Stimulated activated CD8-positive, alpha-beta memory T cell treated with anti-CD3 and anti-CD28 coated beads, Interleukin-4, amount 100 ng/mL, for 48 hours (primary cell): ENCODE measurements at regions not wholly inside any gene's neighbourhood (a gene's known extent, or its start where the extent isn't known, plus 50 kb on each side); places are given as distances from the start of the nearest gene placed in this dataset.
"Not testable (repeated sequence)": the region's sequence is repeated elsewhere in the genome, so short reads cannot be mapped to it uniquely, and the experiment has no call there.

ENCODE experiments used
- DNase-seq: peaks from one replicate; pipeline ENCODE4 v3.0.0-alpha.2; 2020

DNA sequence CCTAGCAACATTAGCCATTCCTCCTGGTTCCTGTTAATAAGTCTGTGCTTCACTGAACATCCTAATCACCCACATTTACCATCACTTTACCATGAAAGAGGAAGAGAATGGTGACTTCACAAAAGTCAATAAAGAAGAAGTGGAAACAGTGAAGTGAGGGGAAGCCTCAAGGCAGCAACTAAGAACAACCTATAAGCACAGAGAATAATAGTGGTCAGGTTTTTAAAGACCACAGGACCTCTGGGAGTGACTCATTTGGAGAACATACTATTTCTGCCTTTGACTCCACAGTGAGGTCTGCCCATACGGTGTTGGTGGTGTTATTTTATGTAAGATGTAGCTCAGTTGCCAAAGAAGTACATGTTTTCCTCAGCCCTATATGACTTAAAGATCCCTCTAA is 86.0 kb upstream of the TET2 start:
- peak; percentile 30 for DNase-seq

DNA sequence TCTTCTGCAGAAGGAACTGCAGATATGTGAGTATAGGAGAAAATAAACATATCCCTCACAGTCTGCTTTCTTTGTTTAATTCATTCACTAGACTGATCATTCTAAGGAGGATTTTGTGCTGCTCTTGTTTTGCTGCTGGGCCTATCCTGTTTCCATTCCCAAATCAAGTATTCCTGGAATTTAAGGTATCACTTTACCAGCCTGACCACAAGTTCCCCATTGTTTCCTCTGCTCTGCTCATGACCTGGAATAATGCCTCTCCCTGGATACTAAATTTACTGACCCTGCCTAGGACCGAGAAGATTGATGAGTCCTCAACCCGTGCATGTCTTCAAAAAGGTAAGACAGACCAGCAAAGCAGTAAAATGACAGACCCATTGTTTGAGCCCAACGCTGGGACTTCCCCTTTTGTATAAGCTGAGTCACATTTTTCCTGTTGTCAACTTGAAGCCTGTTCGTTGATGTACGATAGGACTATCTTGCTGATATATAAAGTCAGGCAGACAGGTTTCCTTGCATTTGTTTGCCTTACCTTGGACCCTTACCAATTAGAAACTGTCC is 85.5 kb upstream of the TET2 start:
- peak; percentile 44 for DNase-seq

DNA sequence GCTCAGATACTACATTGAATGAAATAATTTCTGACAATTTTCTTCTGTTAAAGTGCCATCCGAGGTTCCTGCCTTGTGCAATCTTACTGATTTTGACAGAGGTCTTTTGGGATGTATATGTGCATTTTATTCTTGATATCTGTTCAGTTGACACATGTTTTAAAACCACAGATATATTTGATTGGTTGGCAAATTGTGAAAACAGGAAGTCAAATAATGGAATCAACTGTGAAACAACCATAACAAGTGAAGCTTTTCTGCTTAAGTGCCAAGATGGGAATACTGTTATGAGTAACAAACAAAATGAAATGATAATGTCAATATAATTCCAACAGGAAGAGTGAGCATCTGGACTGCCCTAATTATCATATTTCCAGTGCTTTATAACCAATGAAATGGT is 84.9 kb upstream of the TET2 start:
- DNase-seq: no peak

DNA sequence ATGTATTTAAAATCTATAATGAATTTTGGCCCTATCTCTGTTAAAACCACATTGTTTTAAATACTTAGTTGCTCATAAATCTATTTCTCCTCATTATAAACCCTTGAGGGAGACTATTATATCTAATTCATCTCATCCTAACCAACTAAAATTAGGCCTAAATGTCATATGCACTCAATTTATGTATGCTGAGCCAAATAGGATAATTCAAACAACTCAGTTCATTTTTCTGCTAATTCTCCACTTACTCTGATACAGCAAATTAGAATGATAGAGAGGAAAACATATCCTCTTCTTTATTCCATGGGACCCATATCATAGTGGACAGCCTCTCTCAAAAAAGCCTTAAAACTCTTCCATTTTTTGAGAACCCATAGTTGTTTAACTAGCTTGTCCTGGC is 80.3 kb upstream of the TET2 start:
- no peak for DNase-seq

DNA sequence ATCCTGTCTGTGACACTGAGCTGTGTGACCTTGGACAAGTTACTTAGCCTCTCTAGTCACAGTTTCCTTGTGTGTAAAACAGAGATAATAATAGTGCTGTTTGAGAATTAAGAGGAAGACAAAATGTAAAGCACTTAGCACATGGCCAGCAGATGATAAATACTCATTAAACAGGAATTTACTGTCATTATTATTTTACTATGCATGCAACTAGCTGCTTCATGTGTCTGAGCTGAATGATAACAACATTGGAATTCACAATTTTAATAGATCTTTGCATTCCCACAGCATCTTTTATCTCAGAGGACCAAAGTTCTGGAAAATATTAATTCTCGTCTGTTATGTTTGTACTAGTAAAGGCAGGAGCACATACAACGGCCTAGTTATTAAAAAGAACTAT is 79.2 kb upstream of the TET2 start:
- no peak for DNase-seq

DNA sequence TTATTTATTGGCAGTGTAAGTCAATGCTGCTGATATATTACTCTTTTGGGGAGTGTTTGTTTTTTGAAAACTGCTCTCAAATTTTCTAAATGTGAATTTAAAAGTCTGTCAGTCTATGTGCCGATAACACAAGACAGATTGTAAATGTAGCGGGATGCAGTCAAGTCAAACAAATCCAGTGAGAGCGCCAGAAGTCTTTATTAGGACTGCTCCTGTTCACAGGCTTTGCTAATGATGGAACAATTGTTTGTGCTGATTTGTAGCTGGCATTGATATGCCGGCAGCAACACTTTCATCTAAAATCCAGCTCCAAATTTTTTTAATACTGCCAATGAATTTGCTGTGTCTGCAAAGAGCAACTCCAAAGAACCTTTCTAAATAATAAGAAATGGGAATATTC is 78.7 kb upstream of the TET2 start:
- DNase-seq: no peak

DNA sequence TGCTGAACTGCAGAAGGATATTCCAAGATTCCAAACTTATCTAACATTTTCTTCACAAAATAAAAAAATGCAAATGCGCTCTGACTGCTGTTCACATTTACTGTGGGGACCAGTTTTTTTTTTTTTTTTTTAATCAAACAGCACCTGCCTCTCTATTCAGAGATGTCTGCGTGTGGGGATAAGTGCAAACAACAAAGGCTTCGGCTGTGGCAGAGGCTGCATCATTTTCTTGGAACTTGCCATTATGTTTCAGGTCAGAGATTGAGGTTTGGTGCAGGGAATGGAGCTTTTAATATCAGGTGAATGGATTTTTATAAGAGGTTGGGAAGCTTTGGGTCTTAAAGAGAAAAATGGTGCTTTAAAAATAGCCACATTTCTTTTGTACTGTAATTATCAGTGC is 78.2 kb upstream of the TET2 start:
- no peak for DNase-seq

DNA sequence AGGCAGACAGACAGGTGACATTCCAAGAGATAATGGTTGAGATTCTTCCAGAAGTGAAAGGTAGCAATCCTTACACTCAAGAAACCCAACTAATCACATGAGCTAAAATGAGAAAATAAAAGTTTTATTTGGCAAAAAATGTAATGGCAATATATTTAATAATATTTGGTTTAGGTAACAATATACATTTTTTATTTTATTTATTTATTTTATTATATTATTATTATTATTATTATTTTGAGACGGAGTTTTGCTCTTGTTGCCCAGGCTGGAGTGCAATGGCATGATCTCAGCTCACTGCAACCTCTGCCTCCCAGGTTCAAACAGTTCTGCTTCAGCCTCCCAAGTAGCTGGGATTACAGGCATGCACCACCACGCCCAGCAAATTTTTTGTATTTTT is 74.6 kb upstream of the TET2 start:
- DNase-seq: not testable (repeated sequence)

DNA sequence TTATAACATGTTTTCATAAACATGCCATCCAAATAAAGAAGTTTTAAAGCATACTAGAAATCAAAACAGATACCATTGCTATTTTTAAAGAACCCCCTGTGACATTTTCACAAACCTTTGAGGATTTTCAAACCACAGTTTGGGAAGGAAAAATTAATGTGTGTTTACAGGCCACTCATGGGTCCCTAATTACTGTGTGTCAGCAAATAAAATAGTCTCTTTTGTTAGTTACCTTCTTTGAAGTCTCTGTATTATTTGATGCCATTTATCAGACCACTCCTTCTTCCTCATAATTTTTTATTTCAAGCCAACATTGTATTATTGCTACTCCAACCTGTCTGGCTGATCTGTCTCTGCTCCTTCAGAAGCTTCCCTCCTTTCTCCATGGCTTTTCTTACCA is 72.6 kb upstream of the TET2 start:
- no peak for DNase-seq

DNA sequence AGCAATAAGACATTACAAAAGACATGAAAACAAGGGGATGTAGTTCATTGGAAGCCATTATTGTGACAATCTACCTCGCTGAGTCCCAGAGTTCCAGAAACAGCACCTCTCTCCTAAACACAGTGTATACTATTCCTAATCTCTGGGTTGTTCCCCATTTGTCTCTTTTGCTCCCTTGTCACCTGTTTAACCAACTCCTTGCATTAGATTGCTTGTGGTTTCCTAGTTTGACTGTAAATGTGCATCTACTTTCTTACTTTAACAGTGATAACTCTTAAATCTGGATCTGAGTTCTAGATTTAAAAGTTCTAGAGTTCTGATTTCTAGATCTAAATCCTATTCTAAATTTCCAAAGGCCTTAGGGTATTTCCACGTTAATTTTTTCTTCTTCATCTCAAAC is 71.6 kb upstream of the TET2 start:
- DNase-seq: no peak

DNA sequence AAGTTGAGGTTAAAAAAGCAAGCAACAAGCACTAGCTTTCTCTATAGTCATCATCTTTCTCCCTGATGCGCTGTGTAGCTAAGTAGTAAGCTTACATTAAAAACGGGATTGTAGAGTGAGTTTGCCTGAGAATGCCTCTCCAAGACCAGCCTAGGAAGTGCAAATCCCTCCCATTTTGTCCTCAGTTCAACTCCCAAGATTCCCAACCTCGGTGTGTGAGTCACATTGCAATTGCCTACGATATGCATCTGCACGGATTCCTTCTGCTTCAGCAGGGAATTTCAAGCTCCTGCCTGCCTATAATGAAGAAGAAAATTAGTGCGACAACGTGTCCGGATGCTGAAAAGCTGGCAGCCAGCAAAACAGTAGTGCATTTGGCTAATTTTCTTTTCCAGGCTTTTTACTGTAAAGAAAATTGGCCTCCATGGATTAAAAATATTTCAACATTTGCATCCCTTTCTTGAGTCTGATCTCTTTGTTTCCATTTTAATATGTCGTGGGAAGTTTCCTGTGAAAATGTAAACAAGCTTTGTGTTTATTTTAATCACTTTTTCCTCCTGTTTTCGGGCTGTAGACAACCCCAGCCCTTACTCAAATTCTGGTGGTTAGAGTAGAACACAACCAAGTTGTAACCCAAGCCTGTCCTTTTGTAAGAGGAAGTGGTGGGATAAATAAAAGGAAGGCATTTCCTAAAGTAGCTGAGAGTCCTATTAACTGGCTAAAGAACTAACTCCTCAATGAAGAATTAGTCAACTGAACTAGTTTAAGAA is 58.4 kb upstream of the TET2 start:
- no peak for DNase-seq

DNA sequence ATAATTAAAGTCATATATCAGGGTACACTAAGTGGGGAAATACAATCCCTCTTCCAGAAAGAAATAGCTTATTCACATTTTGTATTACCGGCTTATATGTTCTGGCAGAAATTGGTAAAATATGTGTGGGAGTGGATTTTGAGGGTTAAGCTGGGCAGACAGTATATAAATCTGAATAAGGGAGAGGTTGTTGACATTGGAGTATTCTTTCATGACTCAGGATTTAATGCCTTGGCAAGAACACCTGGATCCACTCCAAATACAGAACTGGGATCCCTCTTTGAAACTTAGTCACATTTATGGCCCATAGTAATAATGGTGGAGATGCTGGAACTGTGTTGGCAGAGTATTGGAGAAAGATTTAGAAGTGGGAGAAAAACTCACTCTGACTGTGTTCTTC is 54.3 kb upstream of the TET2 start:
- DNase-seq: no peak

DNA sequence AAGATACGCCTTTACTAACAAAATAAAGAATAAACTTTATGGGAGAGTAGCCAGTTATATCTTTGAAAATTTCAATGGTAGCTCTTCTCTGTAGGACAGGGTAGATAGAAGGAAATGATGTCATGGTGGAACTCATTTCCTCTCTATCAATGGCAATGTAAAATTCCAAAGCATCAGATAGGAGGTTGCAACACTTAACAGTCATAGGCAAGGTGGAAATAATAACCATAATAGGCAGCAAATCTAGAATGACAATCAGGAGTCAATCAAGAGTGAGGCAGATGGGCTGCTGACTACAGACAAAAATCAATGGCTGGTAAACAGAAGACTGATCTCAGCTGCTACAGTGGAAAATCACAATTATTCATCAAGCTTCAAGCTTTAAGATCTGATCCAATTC is 53.9 kb upstream of the TET2 start:
- DNase-seq: no peak

DNA sequence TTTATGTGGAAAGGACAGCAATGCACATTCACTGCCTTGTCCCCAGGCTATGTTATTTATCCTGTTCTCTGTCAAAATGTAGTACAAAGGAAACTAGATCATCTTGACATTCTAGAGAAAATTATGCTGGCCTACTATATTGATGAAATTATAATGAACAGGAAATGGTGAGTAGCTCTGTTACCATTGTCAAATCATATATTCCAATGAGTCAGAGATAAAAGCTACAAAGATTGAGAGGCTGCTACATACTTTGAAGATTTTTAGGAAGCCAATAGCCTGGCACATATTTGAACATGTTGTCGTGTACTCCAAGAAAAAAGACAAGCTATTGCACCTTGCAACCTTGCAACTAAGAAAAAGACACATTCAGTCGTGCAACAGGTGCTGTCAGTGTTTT is 52.7 kb upstream of the TET2 start:
- DNase-seq: no peak
